ENCODE measurements at regions not wholly inside any gene's neighbourhood (a gene's known extent, or its start where the extent isn't known, plus 50 kb on each side); places are given as distances from the start of the nearest gene placed in this dataset.

DNA sequence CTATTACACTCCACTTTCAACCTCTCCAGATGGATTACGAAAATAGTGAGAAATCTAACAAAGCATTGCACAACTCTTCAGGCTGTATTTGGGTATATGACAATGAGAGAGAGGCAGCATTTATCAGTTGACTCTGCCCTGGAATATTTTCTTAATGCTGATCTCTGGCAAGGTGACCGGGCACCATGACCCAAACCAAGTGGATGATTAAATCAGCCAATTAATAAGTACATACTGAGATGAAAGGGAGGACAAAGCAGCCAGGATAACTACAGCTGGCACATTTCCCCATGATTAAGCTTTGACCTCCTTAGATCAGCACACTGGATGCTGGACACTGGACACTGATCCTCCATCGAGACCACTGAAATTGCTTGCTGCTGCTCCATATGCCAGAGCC lies 218.2 kb downstream of the ASCL1 start:
- Mint-ChIP-seq H3K4me3 (no peak overlapping the region), H3K27ac (no peak overlapping the region), H3K27me3 (peaks cover 0 to 11% (median 0%) of the 10 kb centered on the region in 5 donors), H3K36me3 (peaks cover 0 to 6% (median 0%) of the 10 kb centered on the region in 3 donors), H3K4me1 (no peaks in the 10 kb centered on the region), H3K9me3 (peaks cover 0 to 22% (median 5%) of the 10 kb centered on the region in 9 donors)
- POLR2A ChIA-PET: no interaction called here
- DNase-seq (no peak), ATAC-seq (no peak)

DNA sequence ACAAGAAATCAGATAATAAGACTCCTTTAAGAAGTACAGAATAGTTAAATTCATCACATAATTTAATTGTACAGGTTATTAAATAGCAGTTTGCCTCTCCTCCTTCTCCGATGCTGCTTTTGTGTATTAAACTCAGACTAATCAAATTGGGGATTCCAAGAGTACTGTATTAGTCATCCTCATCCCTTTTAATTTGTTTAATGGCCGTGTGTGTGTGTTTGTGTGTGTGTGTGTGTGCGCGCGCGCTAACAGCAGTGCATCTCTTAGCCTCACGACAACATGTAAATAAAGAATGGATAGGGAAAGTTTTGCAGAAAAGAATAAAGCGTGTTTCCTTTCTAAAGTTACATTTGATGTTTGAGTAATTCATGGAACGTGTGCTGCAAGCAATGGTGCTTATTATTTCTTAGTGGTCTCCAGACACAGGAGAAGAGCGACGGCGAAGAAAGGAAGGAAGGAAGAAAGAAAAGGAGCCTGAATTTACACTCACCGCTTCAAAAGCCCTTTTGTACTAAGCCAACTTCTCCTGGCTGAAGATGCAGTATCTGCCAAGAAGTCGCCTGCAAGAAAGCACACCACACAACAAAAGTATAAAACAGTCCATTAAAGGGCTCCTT lies 220.3 kb downstream of the ASCL1 start:
- no peak for ATAC-seq
- Mint-ChIP-seq H3K9me3 (peaks cover 0 to 10% (median 2%) of the 10 kb centered on the region in 9 donors), H3K4me3 (no peak overlapping the region), H3K27ac (no peak overlapping the region), H3K27me3 (peaks cover 0 to 11% (median 0%) of the 10 kb centered on the region in 5 donors), H3K36me3 (peaks cover 0 to 6% (median 0%) of the 10 kb centered on the region in 3 donors), H3K4me1 (no peaks in the 10 kb centered on the region)
- DNase-seq: no peak
- POLR2A ChIA-PET: no interaction called here

DNA sequence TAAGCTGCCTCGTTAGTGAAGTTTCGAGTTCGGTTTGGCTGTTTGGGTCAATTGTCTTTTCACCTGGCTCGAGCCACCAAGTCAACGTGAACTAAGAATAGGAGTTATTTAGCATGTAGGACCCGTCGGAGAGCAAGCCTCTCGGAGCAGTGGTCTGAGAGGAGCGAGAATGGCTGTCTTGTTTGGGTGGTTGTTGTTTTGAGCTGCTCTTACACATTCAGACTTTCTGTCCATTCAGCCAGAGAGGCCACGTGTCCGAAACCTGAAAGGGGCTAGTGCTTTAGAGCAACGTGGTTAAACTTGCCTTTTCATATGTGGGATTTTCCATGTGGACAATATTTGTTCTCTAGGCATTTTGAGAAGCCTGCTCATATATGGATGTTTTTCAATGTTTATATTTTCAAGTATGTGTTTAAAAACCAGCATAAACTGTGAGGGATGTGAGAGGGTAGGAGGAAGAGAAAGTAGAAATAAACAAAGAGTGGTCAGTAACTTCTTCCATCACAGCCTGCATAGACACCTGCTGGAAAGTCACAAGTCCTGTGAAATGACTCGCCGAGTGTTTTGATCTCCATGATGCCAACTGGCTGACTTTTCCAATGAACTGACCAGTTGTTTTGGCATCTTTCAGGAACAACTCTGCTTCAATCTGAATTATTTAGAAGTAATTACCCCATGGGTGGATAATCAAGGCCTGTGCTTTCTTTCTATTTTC lies 221.0 kb downstream of the ASCL1 start:
- DNase-seq (no peak), ATAC-seq (no peak)
- Mint-ChIP-seq H3K9me3 (peaks cover 0 to 10% (median 2%) of the 10 kb centered on the region in 9 donors), H3K4me1 (no peaks in the 10 kb centered on the region), H3K27me3 (peaks cover 0 to 11% (median 0%) of the 10 kb centered on the region in 5 donors), H3K27ac (no peak overlapping the region), H3K4me3 (no peak overlapping the region), H3K36me3 (peaks cover 0 to 6% (median 0%) of the 10 kb centered on the region in 3 donors)
- POLR2A ChIA-PET: no interaction called here

GRCh38 chr12:103181366-103182152 lies 224.1 kb downstream of the ASCL1 start:
- no peak overlapping the region for H3K4me3 Mint-ChIP-seq

DNA sequence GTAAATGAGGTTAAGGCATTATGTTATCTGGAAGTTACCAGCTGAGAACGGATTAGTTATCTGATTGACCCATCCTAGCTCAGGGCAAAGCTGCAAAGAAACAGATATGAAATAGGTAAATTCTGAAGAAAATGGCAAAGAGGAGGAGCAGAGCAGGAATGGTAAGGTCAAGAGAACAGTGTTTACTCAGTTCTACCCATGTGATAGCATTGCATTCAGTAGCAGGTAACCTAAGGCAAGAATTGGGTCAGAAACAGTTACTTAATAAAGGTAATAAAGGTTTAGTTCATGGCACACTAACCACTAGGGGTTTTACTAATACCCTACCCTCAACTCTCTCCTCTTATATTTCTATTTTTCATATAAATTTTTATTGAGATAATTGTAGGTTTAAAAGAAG lies 224.8 kb downstream of the ASCL1 start:
- H3K27me3 Mint-ChIP-seq: peaks cover 3 to 29% (median 9%) of the 10 kb centered on the region in 5 donors
- H3K27ac Mint-ChIP-seq: no peak overlapping the region
- H3K4me1 Mint-ChIP-seq: no peaks in the 10 kb centered on the region
- ATAC-seq (no peak), DNase-seq (no peak)
- peaks cover 0 to 10% (median 0%) of the 10 kb centered on the region in 9 donors for H3K9me3 Mint-ChIP-seq
- H3K4me3 Mint-ChIP-seq: no peak overlapping the region
- H3K36me3 Mint-ChIP-seq: peaks cover 0 to 13% (median 0%) of the 10 kb centered on the region in 3 donors
- POLR2A ChIA-PET: no interaction called here

More at GRCh38 chr12:103181366-103182152, 224.1 kb downstream of the ASCL1 start:
- peaks cover 3 to 25% (median 7%) of the 10 kb centered on the region in 5 donors for H3K27me3 Mint-ChIP-seq
- H3K27ac Mint-ChIP-seq: no peak overlapping the region
- POLR2A ChIA-PET: no interaction called here
- peaks cover 0 to 6% (median 0%) of the 10 kb centered on the region in 3 donors for H3K36me3 Mint-ChIP-seq
- no peaks in the 10 kb centered on the region for H3K4me1 Mint-ChIP-seq
- ATAC-seq: no peak
- peaks cover 0 to 10% (median 0%) of the 10 kb centered on the region in 9 donors for H3K9me3 Mint-ChIP-seq
- DNase-seq: no peak

DNA sequence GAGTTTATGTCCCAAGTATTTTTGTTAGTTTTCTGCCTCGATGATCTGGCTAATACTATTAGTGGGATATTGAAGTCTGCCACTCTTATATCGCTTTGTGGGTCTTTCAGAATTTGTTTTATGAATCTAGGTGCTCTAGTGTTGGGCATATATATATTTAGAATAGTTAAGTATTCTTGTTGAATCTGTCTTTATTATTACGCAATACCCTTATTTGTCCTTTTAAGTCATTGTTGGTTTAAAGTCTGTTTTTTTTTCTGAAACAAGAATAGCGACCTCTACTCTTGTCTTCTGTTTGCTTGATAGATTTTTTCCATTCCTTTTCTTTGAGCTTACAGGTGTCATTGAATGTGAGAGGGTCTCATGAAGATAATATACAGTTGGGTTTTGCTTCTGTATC lies 239.0 kb downstream of the ASCL1 start:
- no peak overlapping the region for H3K27ac Mint-ChIP-seq
- peaks cover 0 to 59% (median 15%) of the 10 kb centered on the region in 9 donors for H3K9me3 Mint-ChIP-seq
- DNase-seq (no peak), ATAC-seq (no peak)
- H3K27me3 Mint-ChIP-seq: no peaks in the 10 kb centered on the region
- H3K36me3 Mint-ChIP-seq: peaks cover 0 to 9% (median 4%) of the 10 kb centered on the region in 3 donors
- H3K4me1 Mint-ChIP-seq: no peaks in the 10 kb centered on the region
- POLR2A ChIA-PET: no interaction called here
- H3K4me3 Mint-ChIP-seq: no peak overlapping the region

DNA sequence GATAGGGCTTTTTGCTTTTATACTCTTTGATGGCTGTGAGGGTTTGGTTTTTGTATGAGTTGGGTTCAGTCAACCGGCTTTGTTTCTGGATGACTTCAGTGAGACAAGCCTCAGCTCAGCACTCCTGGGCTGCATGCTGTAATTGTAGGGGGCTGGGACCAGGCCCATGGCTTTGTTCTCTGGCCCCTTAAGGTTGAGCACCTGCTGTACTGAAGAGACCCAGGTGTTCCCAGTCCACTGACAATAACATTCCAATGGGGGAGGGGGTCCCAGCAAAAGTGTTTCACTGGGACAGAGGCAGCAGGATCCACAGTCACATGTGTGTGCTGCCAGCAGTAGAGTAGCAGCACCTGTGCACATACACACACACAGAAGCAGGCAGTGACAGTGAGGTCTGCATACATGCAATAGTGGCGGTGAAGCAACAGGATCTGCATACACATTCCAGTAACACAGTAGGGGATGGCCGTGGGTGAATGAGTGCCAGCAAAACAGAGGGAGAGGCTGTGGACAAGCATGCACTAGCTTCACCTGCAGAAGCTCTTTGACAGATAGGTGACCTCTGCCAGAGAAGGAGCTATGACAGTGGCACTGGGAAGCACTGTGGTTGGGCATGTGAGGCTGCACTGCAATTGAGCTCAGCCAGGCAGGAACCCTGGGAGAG lies 240.4 kb downstream of the ASCL1 start:
- Mint-ChIP-seq H3K4me1 (no peaks in the 10 kb centered on the region), H3K27ac (no peak overlapping the region), H3K9me3 (peaks cover 0 to 46% (median 11%) of the 10 kb centered on the region in 9 donors), H3K4me3 (no peak overlapping the region), H3K27me3 (no peaks in the 10 kb centered on the region), H3K36me3 (peaks cover 0 to 9% (median 4%) of the 10 kb centered on the region in 3 donors)
- ATAC-seq (no peak), DNase-seq (no peak)
- POLR2A ChIA-PET: no interaction called here

GRCh38 chr12:103198499-103198898 lies 241.0 kb downstream of the ASCL1 start:
- no peak for ATAC-seq
- no peaks in the 10 kb centered on the region for H3K27me3 Mint-ChIP-seq

DNA sequence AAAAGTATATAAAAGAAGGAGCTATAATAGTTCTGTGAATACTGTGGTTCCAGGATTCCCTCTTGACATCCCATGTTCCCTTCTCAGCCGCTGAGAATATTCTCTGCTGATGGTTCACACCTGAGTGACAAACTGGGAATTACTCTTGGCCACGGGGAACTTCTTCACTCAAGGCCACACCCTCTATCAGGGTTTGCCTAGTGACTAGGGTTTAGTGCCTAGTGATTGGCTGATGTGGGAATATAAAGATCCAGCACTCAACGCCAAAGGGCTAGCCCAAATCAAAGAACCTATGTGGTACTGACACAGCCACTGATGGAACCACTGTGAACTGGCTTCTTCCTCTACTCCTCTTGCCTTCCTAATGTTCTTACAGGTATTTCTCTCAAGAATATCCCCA lies 248.4 kb downstream of the ASCL1 start:
- H3K4me3 Mint-ChIP-seq: no peak overlapping the region
- H3K27ac Mint-ChIP-seq: no peak overlapping the region
- H3K27me3 Mint-ChIP-seq: no peaks in the 10 kb centered on the region
- POLR2A ChIA-PET: no interaction called here
- peaks cover 0 to 23% (median 0%) of the 10 kb centered on the region in 3 donors for H3K36me3 Mint-ChIP-seq
- ATAC-seq: no peak
- peaks cover 0 to 23% (median 10%) of the 10 kb centered on the region in 9 donors for H3K9me3 Mint-ChIP-seq
- no peaks in the 10 kb centered on the region for H3K4me1 Mint-ChIP-seq
- DNase-seq: no peak

More at GRCh38 chr12:103198499-103198898, 241.0 kb downstream of the ASCL1 start:
- Mint-ChIP-seq H3K9me3 (peaks cover 0 to 47% (median 11%) of the 10 kb centered on the region in 9 donors), H3K4me3 (no peak overlapping the region), H3K4me1 (no peaks in the 10 kb centered on the region), H3K36me3 (peaks cover 0 to 10% (median 4%) of the 10 kb centered on the region in 3 donors), H3K27ac (no peak overlapping the region)
- no peak for DNase-seq
- POLR2A ChIA-PET: no interaction called here

- H3K4me3 Mint-ChIP-seq: no peak overlapping the region
- ATAC-seq (no peak), DNase-seq (no peak)
- H3K9me3 Mint-ChIP-seq: peaks cover 0 to 23% (median 10%) of the 10 kb centered on the region in 9 donors
- POLR2A ChIA-PET: no interaction called here
- no peaks in the 10 kb centered on the region for H3K4me1 Mint-ChIP-seq
- H3K27me3 Mint-ChIP-seq: peaks cover 0 to 2% (median 1%) of the 10 kb centered on the region in 5 donors
- H3K36me3 Mint-ChIP-seq: peaks cover 0 to 23% (median 0%) of the 10 kb centered on the region in 3 donors
- H3K27ac Mint-ChIP-seq: no peak overlapping the region
These were observed 250.5 kb downstream of the ASCL1 start for GRCh38 chr12:103207936-103208335.

- Mint-ChIP-seq H3K9me3 (peaks cover 0 to 9% (median 0%) of the 10 kb centered on the region in 9 donors), H3K36me3 (no peaks in the 10 kb centered on the region), H3K4me3 (no peak overlapping the region), H3K27me3 (peaks cover 0 to 4% (median 0%) of the 10 kb centered on the region in 5 donors), H3K27ac (no peak overlapping the region), H3K4me1 (peaks cover 0 to 2% (median 0%) of the 10 kb centered on the region in 4 donors)
- POLR2A ChIA-PET: no interaction called here
- no peak for DNase-seq
- ATAC-seq: no peak
These were observed 254.6 kb downstream of the C12orf42 start for GRCh38 chr12:103241184-103241583.

DNA sequence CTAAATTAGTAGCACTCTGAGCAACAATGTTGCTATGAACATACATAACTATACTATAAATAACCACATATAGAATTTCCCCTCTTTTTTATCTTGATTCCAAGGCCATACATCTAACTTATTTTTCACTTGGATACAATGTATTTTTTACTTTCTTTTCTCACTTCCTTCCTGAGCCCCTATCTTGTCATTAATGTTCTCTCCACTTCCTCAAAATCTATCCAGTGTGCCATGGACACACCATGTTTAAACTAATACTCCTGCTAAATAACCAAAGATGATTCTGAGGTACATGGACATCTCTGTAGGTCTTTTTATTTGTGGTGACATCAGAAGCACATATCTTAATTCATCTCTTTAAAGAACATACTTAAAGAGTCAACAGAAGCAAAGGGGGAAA lies 251.2 kb downstream of the C12orf42 start:
- H3K9me3 Mint-ChIP-seq: peaks cover 0 to 9% (median 0%) of the 10 kb centered on the region in 9 donors
- H3K4me3 Mint-ChIP-seq: no peak overlapping the region

More for the DNA sequence above, 251.2 kb downstream of the C12orf42 start:
- Mint-ChIP-seq H3K27ac (no peak overlapping the region), H3K27me3 (no peaks in the 10 kb centered on the region), H3K36me3 (no peaks in the 10 kb centered on the region), H3K4me1 (peaks cover 0 to 2% (median 0%) of the 10 kb centered on the region in 4 donors)
- POLR2A ChIA-PET: no interaction called here
- no peak for DNase-seq
- ATAC-seq: no peak
